ENCODE measurements at regions not wholly inside any gene's neighbourhood (a gene's known extent, or its start where the extent isn't known, plus 50 kb on each side); places are given as distances from the start of the nearest gene placed in this dataset.
"Not testable (repeated sequence)": the region's sequence is repeated elsewhere in the genome, so short reads cannot be mapped to it uniquely, and the experiment has no call there.

- H3K4me3 ChIP-seq = no peak overlapping the region
- no peaks in the 10 kb centered on the region for H3K36me3 ChIP-seq
- no peak overlapping the region for H3K27ac ChIP-seq
- intact Hi-C loops (cut with DNase I) = no loop called here
- WGBS, 2 donors = 83 to 88% methylated on average over 8 of the region's 8 CpGs
- H3K4me1 ChIP-seq = peaks cover 0 to 14% (median 6%) of the 10 kb centered on the region in 4 donors
- H3K27me3 ChIP-seq = no peaks in the 10 kb centered on the region
- TF ChIP-seq POLR2AphosphoS5 (IDR thresholded peaks at IDR 0.05) = no peak
- no peak for TF ChIP-seq POLR2A (IDR thresholded peaks at IDR 0.05)
- no peak for TF ChIP-seq EP300 (IDR thresholded peaks at IDR 0.05)
- TF ChIP-seq CTCF (IDR thresholded peaks at IDR 0.05) = no peak
- no peaks in the 10 kb centered on the region for H3K9me3 ChIP-seq
- DNase-seq = no peak
These were observed 92.8 kb upstream of the NEDD4L start for GRCh38 chr18:57951117-57951796.

GRCh38 chr18:57950542-57950941, 93.5 kb upstream of the NEDD4L start:
- Histone ChIP-seq H3K4me3 (no peak overlapping the region), H3K4me1 (peaks cover 0 to 14% (median 6%) of the 10 kb centered on the region in 4 donors), H3K36me3 (no peaks in the 10 kb centered on the region), H3K27ac (no peak overlapping the region), H3K27me3 (no peaks in the 10 kb centered on the region), H3K9me3 (no peaks in the 10 kb centered on the region)
- no peak for DNase-seq
- TF ChIP-seq POLR2A (IDR thresholded peaks at IDR 0.05) = no peak
- TF ChIP-seq CTCF (IDR thresholded peaks at IDR 0.05) = no peak
- TF ChIP-seq EP300 (IDR thresholded peaks at IDR 0.05) = no peak
- TF ChIP-seq POLR2AphosphoS5 (IDR thresholded peaks at IDR 0.05) = no peak
- WGBS, 2 donors = 95 to 97% methylated on average over 2 of the region's 2 CpGs
- intact Hi-C loops (cut with DNase I) = no loop called here

GRCh38 chr18:57949335-57949734, 94.7 kb upstream of the NEDD4L start:
- H3K9me3 ChIP-seq; H3K36me3 ChIP-seq; H3K27ac ChIP-seq; H3K27me3 ChIP-seq; DNase-seq; intact Hi-C loops (cut with DNase I); H3K4me3 ChIP-seq: not testable (repeated sequence)
- 94% methylated on average over 7 of the region's 7 CpGs for WGBS, 2 donors
- peaks cover 0 to 14% (median 6%) of the 10 kb centered on the region in 4 donors for H3K4me1 ChIP-seq

- H3K36me3 ChIP-seq = no peaks in the 10 kb centered on the region
- TF ChIP-seq POLR2AphosphoS5 (IDR thresholded peaks at IDR 0.05) (no peak), EP300 (IDR thresholded peaks at IDR 0.05) (no peak), CTCF (IDR thresholded peaks at IDR 0.05) (no peak), POLR2A (IDR thresholded peaks at IDR 0.05) (no peak)
- no peak overlapping the region for H3K4me3 ChIP-seq
- 94 to 96% methylated on average over 3 of the region's 3 CpGs for WGBS, 2 donors
- H3K4me1 ChIP-seq = peaks cover 0 to 8% (median 3%) of the 10 kb centered on the region in 4 donors
- no peak for DNase-seq
- intact Hi-C loops (cut with DNase I) = no loop called here
- no peaks in the 10 kb centered on the region for H3K9me3 ChIP-seq
- H3K27ac ChIP-seq = no peak overlapping the region
- H3K27me3 ChIP-seq = no peaks in the 10 kb centered on the region
These were observed 96.9 kb upstream of the NEDD4L start for GRCh38 chr18:57947117-57947516.

GRCh38 chr18:57943723-57944122, 100.3 kb upstream of the NEDD4L start:
- no peak for DNase-seq
- H3K27me3 ChIP-seq = no peaks in the 10 kb centered on the region
- H3K9me3 ChIP-seq = no peaks in the 10 kb centered on the region
- TF ChIP-seq POLR2AphosphoS5 (IDR thresholded peaks at IDR 0.05) = no peak
- TF ChIP-seq CTCF (IDR thresholded peaks at IDR 0.05) = no peak
- H3K36me3 ChIP-seq = no peaks in the 10 kb centered on the region
- intact Hi-C loops (cut with DNase I) = no loop called here
- WGBS, 2 donors = 68 to 81% methylated on average over 1 of the region's 1 CpG
- H3K4me3 ChIP-seq = no peak overlapping the region
- H3K27ac ChIP-seq = no peak overlapping the region
- no peaks in the 10 kb centered on the region for H3K4me1 ChIP-seq

All from sigmoid colon (tissue), 6 donors.